GM19239 (cell line): ENCODE measurements at regions not wholly inside any gene's neighbourhood (a gene's known extent, or its start where the extent isn't known, plus 50 kb on each side); places are given as distances from the start of the nearest gene placed in this dataset.

Source experiments
- DNase-seq: peaks from one replicate; pipeline ENCODE4 v3.0.0; 2011; ENCODE audit warnings: low spot score; ENCODE audit not compliant: insufficient read length
- FAIRE-seq: peaks from 2 replicates; lab custom pipeline; 2011; peaks lifted over from hg19 to GRCh38; lab: Jason Lieb, UNC

GRCh38 chr2:129865976-129866375 is 113.5 kb upstream of the RAB6C start:
- DNase-seq (no peak), FAIRE-seq (no peak)

- DNase-seq (no peak), FAIRE-seq (no peak)
Observed at GRCh38 chr2:129866391-129866790, 113.1 kb upstream of the RAB6C start.

GRCh38 chr2:129868151-129868550 is 111.3 kb upstream of the RAB6C start:
- DNase-seq: no peak
- no peak for FAIRE-seq

GRCh38 chr2:129870685-129871241 is 108.7 kb upstream of the RAB6C start:
- no peak for FAIRE-seq
- DNase-seq: no peak

- no peak for FAIRE-seq
- DNase-seq: no peak
Observed at GRCh38 chr2:129872446-129872845, 107.0 kb upstream of the RAB6C start.

- FAIRE-seq (no peak), DNase-seq (no peak)
Observed at GRCh38 chr2:129876541-129876940, 102.9 kb upstream of the RAB6C start.

- peak; percentile 96 for DNase-seq
Observed at GRCh38 chr2:129877289-129877741, 102.2 kb upstream of the RAB6C start.

GRCh38 chr2:129877795-129878775 is 101.4 kb upstream of the RAB6C start:
- DNase-seq: peak; percentile 32
- no peak for FAIRE-seq

More at GRCh38 chr2:129877289-129877741, 102.2 kb upstream of the RAB6C start:
- FAIRE-seq: peak; percentile 42

GRCh38 chr2:129879614-129880180 is 99.8 kb upstream of the RAB6C start:
- DNase-seq (no peak), FAIRE-seq (no peak)

- DNase-seq: no peak
- FAIRE-seq: no peak
Observed at GRCh38 chr2:129880309-129880708, 99.2 kb upstream of the RAB6C start.

GRCh38 chr2:129880971-129881370 is 98.5 kb upstream of the RAB6C start:
- no peak for FAIRE-seq

GRCh38 chr2:129881786-129882396 is 97.6 kb upstream of the RAB6C start:
- no peak for DNase-seq
- FAIRE-seq: no peak

More at GRCh38 chr2:129880971-129881370, 98.5 kb upstream of the RAB6C start:
- no peak for DNase-seq

- DNase-seq: no peak
- no peak for FAIRE-seq
Observed at GRCh38 chr2:129882476-129882875, 97.0 kb upstream of the RAB6C start.

- FAIRE-seq (no peak), DNase-seq (no peak)
Observed at GRCh38 chr2:129883121-129883520, 96.3 kb upstream of the RAB6C start.

- FAIRE-seq (no peak), DNase-seq (no peak)
Observed at GRCh38 chr2:129884221-129884786, 95.2 kb upstream of the RAB6C start.

- DNase-seq (no peak), FAIRE-seq (no peak)
Observed at GRCh38 chr2:129885735-129886134, 93.7 kb upstream of the RAB6C start.

GRCh38 chr2:129887688-129888266 is 91.7 kb upstream of the RAB6C start:
- DNase-seq (no peak), FAIRE-seq (no peak)

GRCh38 chr2:129888461-129888860 is 91.0 kb upstream of the RAB6C start:
- FAIRE-seq (no peak), DNase-seq (no peak)

- DNase-seq: no peak
- no peak for FAIRE-seq
Observed at GRCh38 chr2:129888896-129889295, 90.6 kb upstream of the RAB6C start.
